Endothelial cell of umbilical vein (primary cell): ENCODE measurements at regions not wholly inside any gene's neighbourhood (a gene's known extent, or its start where the extent isn't known, plus 50 kb on each side); places are given as distances from the start of the nearest gene placed in this dataset.

Source experiments
- BruUV-seq: library from RNA; stranded (reverse); fragments of 400-500 nt; replicated peaks from 2 replicates; lab custom pipeline; 2021; lab: Mats Ljungman, UMichigan
- CTCF ChIA-PET: fragments of 300-600, 350-600 bp; sonication (Branson Sonifier 250); formaldehyde crosslinking; loops from one replicate; lab custom pipeline; 2021; ENCODE audit warnings: antibody characterized with exemption, inconsistent platforms; lab: Charles Lee
- POLR2A ChIA-PET: fragments of 300-600, 350-600 bp; sonication (Branson Sonifier 250); formaldehyde crosslinking; loops from one replicate; lab custom pipeline; 2021; ENCODE audit warnings: antibody characterized with exemption, inconsistent platforms; lab: Charles Lee
- DNase-seq: peaks from one replicate; pipeline ENCODE4 v3.0.0-alpha.2; 2011; ENCODE audit warnings: low read depth, low spot score
- FAIRE-seq: peaks from 2 replicates; lab custom pipeline; 2011; peaks lifted over from hg19 to GRCh38; lab: Jason Lieb, UNC
- H2AFZ ChIP-seq: 2 replicates; pipeline ENCODE4 v1.6.0; 2012; ENCODE audit warnings: low read depth, low read length, control low read depth, inconsistent platforms
- H3K27ac ChIP-seq: 2 replicates; pipeline ENCODE4 v1.5.1; 2011; ENCODE audit warnings: low read depth, mild to moderate bottlenecking, control low read depth, low read length, moderate library complexity; ENCODE audit not compliant: insufficient read depth
- H3K27me3 ChIP-seq, 2 experiments: 2 replicates each; pipeline versions ENCODE4 v1.6.0 to v1.6.1; 2011; ENCODE audit warnings: low read length in 2 of 2, mixed read lengths in 1 of 2; ENCODE audit not compliant: control insufficient read depth in 2 of 2, insufficient read depth in 2 of 2
- H3K36me3 ChIP-seq, 2 experiments: 2 replicates in 1 of 2; 3 replicates in 1 of 2; pipeline ENCODE4 v1.5.1; 2011; ENCODE audit warnings: low read length in 2 of 2, mild to moderate bottlenecking in 1 of 2, moderate library complexity in 1 of 2; ENCODE audit not compliant: control insufficient read depth in 2 of 2, insufficient read depth in 2 of 2; ENCODE audit errors: extremely low read depth in 1 of 2
- H3K4me1 ChIP-seq: 3 replicates; pipeline ENCODE4 v1.5.1; 2011; ENCODE audit warnings: mild to moderate bottlenecking, low read length; ENCODE audit not compliant: control insufficient read depth, insufficient read depth; ENCODE audit errors: extremely low read depth
- H3K4me2 ChIP-seq: 2 replicates; pipeline ENCODE4 v1.6.1; 2011; ENCODE audit warnings: low read length, control low read depth, mixed read lengths; ENCODE audit not compliant: insufficient read depth
- H3K4me3 ChIP-seq, 3 experiments: fragments of 200-600 bp in 1 of 3; sonication (generic), shearing (Covaris generic) in 1 of 3; replicated peaks in 1 of 3; 2 replicates each; pipeline ENCODE4 v1.5.1; 2011 to 2016; ENCODE audit warnings: control low read depth in 3 of 3, low read length in 3 of 3, mild to moderate bottlenecking in 2 of 3, inconsistent platforms in 1 of 3, low read depth in 1 of 3, moderate library complexity in 1 of 3; ENCODE audit not compliant: insufficient read depth in 1 of 3
- H3K79me2 ChIP-seq: 2 replicates; pipeline ENCODE4 v1.6.0; 2012; ENCODE audit warnings: low read length, inconsistent platforms; ENCODE audit not compliant: control insufficient read depth, insufficient read depth
- H3K9ac ChIP-seq: replicated peaks from 2 replicates; pipeline ENCODE3; 2011; ENCODE audit warnings: low read length, control low read depth; ENCODE audit not compliant: insufficient read depth; ENCODE audit errors: extremely low read depth
- H3K9me1 ChIP-seq: replicated peaks from 3 replicates; pipeline ENCODE4 v1.6.0; 2011; ENCODE audit warnings: mild to moderate bottlenecking, low read length; ENCODE audit not compliant: control insufficient read depth, insufficient read depth; ENCODE audit errors: extremely low read depth
- H3K9me3 ChIP-seq: replicated peaks from 2 replicates; pipeline ENCODE4 v1.5.1; 2012; ENCODE audit warnings: low read length, inconsistent platforms; ENCODE audit not compliant: control insufficient read depth, insufficient read depth
- H4K20me1 ChIP-seq: replicated peaks from 2 replicates; pipeline ENCODE3; 2011; ENCODE audit warnings: mild to moderate bottlenecking, low read length; ENCODE audit not compliant: control insufficient read depth, insufficient read depth; ENCODE audit errors: extremely low read depth
- EZH2 ChIP-seq: IDR thresholded peaks from 2 replicates; pipeline ENCODE4 v1.6.1; 2012; ENCODE audit warnings: borderline replicate concordance, low read depth, mild to moderate bottlenecking, moderate library complexity, low read length, inconsistent platforms; ENCODE audit not compliant: severe bottlenecking
- FOS ChIP-seq: IDR thresholded peaks from 2 replicates; pipeline ENCODE4 v1.6.1; 2011; ENCODE audit warnings: mild to moderate bottlenecking, low read length, moderate library complexity, borderline replicate concordance; ENCODE audit not compliant: insufficient read depth
- GATA2 ChIP-seq: IDR thresholded peaks from 2 replicates; pipeline ENCODE4 v1.7.0; 2011; ENCODE audit warnings: low read depth, mild to moderate bottlenecking, moderate library complexity, mixed read lengths, low read length; ENCODE audit not compliant: insufficient read length, insufficient read depth
- JUN ChIP-seq: IDR thresholded peaks from 2 replicates; pipeline ENCODE4 v1.6.1; 2011; ENCODE audit warnings: borderline replicate concordance, low read depth; ENCODE audit not compliant: insufficient read length, insufficient read depth
- MYC ChIP-seq: IDR thresholded peaks from one replicate; pipeline ENCODE4 v1.6.1; 2011; ENCODE audit warnings: mild to moderate bottlenecking, low read depth, low read length
- POLR2A ChIP-seq: IDR thresholded peaks from 2 replicates; pipeline ENCODE4 v1.6.1; 2012; ENCODE audit warnings: low read depth, mild to moderate bottlenecking, control low read depth, low read length
- dilution Hi-C: fragments of 300-500 bp; cut with MboI; formaldehyde crosslinking; loops from one replicate; pipeline ENCODE4 v1.15.0; 2019; ENCODE audit warnings: low sequenced_read_pairs; ENCODE audit not compliant: extremely low pct_ligation_motif_present
- intact Hi-C: fragments of 100-400 bp; cut with micrococcal nuclease; formaldehyde crosslinking; loops from one replicate; pipeline ENCODE4 v1.10.0; 2022
- TF ChIP-seq, protein P1 (sequence below): IDR thresholded peaks from 2 replicates; pipeline ENCODE4 v1.6.1; 2011; ENCODE audit not compliant: insufficient read depth, insufficient read length

DNA sequence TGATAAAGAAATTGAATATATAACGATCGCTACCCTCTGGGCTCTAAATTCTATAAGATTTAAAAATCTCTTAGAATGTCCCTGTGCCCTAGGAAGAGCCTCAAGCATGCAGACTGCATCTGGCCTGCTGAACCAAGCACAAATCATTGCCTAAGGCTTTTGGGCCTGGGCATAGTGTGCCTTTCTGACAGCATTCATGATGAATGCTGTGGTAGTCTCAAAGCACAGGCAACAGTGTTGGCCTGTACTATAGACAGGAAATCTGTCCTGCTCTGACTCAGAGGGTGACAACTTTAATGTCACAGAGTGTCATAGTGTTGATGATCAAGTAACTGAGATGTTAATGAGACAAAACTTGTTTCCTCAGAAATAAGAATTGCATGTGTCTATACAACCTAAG, 717.3 kb downstream of the STIM2 start:
- DNase-seq, result no peak
- Histone ChIP-seq H3K27ac (no peak overlapping the region), H2AFZ (no peak overlapping the region), H3K4me1 (no peaks in the 10 kb centered on the region), H3K4me3 (no peak overlapping the region), H3K9me1 (no peaks in the 10 kb centered on the region), H3K9ac (no peak overlapping the region), H3K9me3 (peaks cover 5% of the 10 kb centered on the region), H3K27me3 (no peaks in the 10 kb centered on the region), H4K20me1 (no peaks in the 10 kb centered on the region), H3K79me2 (no peaks in the 10 kb centered on the region), H3K36me3 (no peaks in the 10 kb centered on the region), H3K4me2 (no peak overlapping the region)
- no peak for FAIRE-seq
- no TSS peak for BruUV-seq
- CTCF ChIA-PET, result no interaction called here
- intact Hi-C loops, result no loop called here
- TF ChIP-seq MYC, result no peak
- no peak for TF ChIP-seq EZH2
- no peak for TF ChIP-seq GATA2
- POLR2A ChIA-PET, result no interaction called here
- dilution Hi-C loops, result no loop called here

DNA sequence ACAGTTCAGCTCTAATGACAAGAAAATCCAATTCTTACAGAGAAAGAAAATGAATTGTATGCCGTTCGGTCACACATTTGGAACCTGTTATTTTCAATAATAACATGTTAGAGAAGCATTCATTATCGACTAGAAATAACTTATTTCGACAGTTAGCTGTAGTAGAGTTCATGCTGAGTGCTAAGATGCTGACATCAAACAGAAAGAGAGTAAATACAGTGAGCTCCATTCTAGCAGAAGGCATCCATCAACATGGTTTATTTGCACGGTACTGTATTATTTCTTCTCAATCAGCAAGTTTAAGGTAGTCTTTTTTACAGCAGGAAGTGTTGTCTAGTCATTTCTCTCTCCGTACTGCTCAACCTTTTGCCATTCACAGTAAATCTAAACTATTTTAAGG, 732.1 kb downstream of the STIM2 start:
- no peak for FAIRE-seq

More for the DNA sequence above, 732.1 kb downstream of the STIM2 start:
- no peak overlapping the region for H3K9ac ChIP-seq
- intact Hi-C loops (no loop called here), dilution Hi-C loops (no loop called here)
- H3K79me2 ChIP-seq, result no peaks in the 10 kb centered on the region
- ChIA-PET POLR2A (no interaction called here), CTCF (no interaction called here)
- H3K27me3 ChIP-seq, result no peaks in the 10 kb centered on the region
- DNase-seq, result no peak
- no TSS peak for BruUV-seq
- no peaks in the 10 kb centered on the region for H3K9me1 ChIP-seq
- no peak overlapping the region for H3K27ac ChIP-seq
- H3K4me3 ChIP-seq, result no peak overlapping the region
- H2AFZ ChIP-seq, result no peak overlapping the region
- no peak overlapping the region for H3K4me2 ChIP-seq
- H3K36me3 ChIP-seq, result no peaks in the 10 kb centered on the region
- no peaks in the 10 kb centered on the region for H3K4me1 ChIP-seq
- TF ChIP-seq POLR2A (no peak), FOS (no peak), MYC (no peak), EZH2 (no peak), GATA2 (no peak), JUN (no peak)
- TF ChIP-seq, protein P1, sequence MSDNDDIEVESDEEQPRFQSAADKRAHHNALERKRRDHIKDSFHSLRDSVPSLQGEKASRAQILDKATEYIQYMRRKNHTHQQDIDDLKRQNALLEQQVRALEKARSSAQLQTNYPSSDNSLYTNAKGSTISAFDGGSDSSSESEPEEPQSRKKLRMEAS, result no peak
- H3K9me3 ChIP-seq, result peaks cover 5% of the 10 kb centered on the region
- H4K20me1 ChIP-seq, result no peaks in the 10 kb centered on the region
